ENCODE measurements at regions not wholly inside any gene's neighbourhood (a gene's known extent, or its start where the extent isn't known, plus 50 kb on each side); places are given as distances from the start of the nearest gene placed in this dataset.

DNA sequence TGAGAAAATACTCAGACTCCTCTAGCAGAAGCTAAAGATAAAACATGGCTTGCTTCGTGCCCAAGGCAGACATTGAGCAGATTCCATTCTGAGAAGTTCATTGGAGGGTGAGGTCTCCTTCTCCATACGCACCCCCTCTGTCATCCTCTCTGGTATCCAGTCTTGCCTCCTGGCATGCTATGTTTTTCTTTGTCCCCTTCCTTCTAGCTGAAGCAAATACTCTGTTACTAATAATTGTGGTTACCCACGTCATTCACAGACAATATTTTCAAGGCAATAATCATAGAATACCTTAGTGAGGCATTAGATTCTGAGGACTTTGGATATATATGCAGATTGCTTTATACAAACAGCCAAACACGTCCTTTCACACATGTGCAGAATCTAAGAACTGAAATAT lies 66.2 kb upstream of the KLF7 start:
- TF ChIP-seq NFIC (IDR thresholded peaks at IDR 0.05), result no peak
- no peak for TF ChIP-seq FOXM1 (IDR thresholded peaks at IDR 0.05; ENCODE audit: borderline replicate concordance, low read depth)
- no peak for TF ChIP-seq RAD21 (IDR thresholded peaks at IDR 0.05; ENCODE audit: low read depth)

DNA sequence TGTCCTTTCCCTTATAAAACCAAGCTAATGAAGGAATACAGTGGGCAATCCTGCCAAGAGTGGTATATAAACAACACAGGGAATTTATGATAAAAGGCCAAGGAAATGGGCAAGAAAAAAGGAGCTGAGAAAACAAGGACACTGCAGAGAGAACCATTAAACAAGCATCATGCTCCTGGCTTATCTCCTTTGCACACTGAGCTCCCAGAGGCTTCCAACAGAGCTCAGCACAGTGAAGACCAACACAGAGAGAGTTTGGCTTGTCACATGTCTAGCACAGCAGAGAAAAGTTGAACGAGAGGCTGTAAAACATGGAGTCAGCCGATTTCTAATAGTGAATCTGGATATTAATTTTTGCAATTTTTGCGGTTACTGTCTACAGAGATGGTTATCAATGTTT lies 68.0 kb upstream of the KLF7 start:
- TF ChIP-seq CEBPB (IDR thresholded peaks at IDR 0.05) (no peak), TEAD4 (IDR thresholded peaks at IDR 0.05) (no peak), TAF1 (IDR thresholded peaks at IDR 0.05; ENCODE audit: low read depth) (no peak), EGR1 (IDR thresholded peaks at IDR 0.05) (no peak)

DNA sequence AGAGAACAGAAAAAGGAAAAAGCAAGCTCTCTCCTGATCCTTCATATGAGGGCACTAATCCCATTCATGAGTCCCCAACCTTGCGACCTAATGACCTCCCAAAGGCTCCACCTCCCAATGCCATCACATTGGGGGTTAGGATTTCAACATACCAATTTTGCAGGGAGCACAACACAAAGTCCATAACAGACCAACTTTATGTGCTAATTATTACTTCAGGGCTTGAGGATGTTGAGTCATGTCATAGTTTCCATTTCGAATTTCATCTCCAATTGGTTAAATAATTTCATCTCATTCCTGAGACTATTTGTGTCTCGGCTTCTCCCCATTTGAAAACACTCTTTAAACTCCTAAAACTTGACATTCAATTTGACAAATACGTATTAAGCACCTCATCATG lies 69.9 kb upstream of the KLF7 start:
- TF ChIP-seq TCF12 (IDR thresholded peaks at IDR 0.05; ENCODE audit: low read depth) (no peak), CREB1 (IDR thresholded peaks at IDR 0.05; ENCODE audit: low read depth) (no peak), RAD21 (IDR thresholded peaks at IDR 0.05; ENCODE audit: low read depth) (no peak), ZBTB7A (IDR thresholded peaks at IDR 0.05; ENCODE audit: low read depth) (no peak), FOXM1 (IDR thresholded peaks at IDR 0.05; ENCODE audit: borderline replicate concordance, low read depth) (no peak), YY1 (IDR thresholded peaks at IDR 0.05; ENCODE audit: low read depth) (no peak), EP300 (IDR thresholded peaks at IDR 0.05; ENCODE audit: borderline replicate concordance) (no peak), CEBPB (IDR thresholded peaks at IDR 0.05) (no peak), NFIC (IDR thresholded peaks at IDR 0.05) (no peak), TEAD4 (IDR thresholded peaks at IDR 0.05) (no peak), TAF1 (IDR thresholded peaks at IDR 0.05; ENCODE audit: low read depth) (no peak)
- TF ChIP-seq, protein P1, sequence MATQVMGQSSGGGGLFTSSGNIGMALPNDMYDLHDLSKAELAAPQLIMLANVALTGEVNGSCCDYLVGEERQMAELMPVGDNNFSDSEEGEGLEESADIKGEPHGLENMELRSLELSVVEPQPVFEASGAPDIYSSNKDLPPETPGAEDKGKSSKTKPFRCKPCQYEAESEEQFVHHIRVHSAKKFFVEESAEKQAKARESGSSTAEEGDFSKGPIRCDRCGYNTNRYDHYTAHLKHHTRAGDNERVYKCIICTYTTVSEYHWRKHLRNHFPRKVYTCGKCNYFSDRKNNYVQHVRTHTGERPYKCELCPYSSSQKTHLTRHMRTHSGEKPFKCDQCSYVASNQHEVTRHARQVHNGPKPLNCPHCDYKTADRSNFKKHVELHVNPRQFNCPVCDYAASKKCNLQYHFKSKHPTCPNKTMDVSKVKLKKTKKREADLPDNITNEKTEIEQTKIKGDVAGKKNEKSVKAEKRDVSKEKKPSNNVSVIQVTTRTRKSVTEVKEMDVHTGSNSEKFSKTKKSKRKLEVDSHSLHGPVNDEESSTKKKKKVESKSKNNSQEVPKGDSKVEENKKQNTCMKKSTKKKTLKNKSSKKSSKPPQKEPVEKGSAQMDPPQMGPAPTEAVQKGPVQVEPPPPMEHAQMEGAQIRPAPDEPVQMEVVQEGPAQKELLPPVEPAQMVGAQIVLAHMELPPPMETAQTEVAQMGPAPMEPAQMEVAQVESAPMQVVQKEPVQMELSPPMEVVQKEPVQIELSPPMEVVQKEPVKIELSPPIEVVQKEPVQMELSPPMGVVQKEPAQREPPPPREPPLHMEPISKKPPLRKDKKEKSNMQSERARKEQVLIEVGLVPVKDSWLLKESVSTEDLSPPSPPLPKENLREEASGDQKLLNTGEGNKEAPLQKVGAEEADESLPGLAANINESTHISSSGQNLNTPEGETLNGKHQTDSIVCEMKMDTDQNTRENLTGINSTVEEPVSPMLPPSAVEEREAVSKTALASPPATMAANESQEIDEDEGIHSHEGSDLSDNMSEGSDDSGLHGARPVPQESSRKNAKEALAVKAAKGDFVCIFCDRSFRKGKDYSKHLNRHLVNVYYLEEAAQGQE (IDR thresholded peaks at IDR 0.05; ENCODE audit: low read depth), result no peak
- TF ChIP-seq, protein P2, sequence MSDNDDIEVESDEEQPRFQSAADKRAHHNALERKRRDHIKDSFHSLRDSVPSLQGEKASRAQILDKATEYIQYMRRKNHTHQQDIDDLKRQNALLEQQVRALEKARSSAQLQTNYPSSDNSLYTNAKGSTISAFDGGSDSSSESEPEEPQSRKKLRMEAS (IDR thresholded peaks at IDR 0.05), result no peak
- TF ChIP-seq, protein P3, sequence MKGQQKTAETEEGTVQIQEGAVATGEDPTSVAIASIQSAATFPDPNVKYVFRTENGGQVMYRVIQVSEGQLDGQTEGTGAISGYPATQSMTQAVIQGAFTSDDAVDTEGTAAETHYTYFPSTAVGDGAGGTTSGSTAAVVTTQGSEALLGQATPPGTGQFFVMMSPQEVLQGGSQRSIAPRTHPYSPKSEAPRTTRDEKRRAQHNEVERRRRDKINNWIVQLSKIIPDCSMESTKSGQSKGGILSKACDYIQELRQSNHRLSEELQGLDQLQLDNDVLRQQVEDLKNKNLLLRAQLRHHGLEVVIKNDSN (IDR thresholded peaks at IDR 0.05), result no peak

DNA sequence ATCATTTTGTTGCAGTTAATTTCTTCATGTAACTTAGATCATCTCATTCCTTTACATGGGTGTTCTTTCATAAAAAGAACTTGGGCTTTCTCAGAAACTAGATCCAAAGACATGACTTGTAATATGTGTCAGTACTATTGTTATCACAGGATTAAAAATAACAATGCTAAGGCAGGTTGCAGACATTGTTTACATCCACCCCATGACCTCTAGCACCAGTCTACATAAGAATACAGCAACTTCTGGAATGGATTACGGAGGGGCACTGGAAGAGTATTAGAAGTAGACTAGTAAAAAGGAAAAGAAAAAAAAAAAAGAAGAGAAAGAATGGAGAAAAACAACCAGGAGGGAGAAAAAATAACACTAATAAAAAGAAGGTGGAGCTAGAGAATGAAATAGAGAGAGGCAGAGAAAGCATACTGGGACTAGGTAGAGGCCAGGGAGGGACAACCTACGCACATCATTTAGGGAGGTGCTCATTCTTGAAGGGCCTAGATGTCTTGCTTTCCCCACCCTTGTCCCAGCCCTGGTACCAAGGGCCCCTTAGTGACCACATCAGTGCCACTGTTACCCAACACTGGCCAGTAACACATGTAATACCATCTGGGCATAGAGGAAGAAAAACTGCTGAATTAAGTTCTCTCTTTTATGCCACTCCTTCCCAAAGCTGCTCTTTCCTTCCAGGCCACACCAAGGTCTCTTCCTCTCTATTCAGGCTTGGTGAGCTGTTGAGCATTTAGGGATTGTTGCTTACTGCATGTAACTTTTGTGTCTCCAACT lies 70.6 kb upstream of the KLF7 start:
- TF ChIP-seq TEAD4 (IDR thresholded peaks at IDR 0.05) (no peak), CREB1 (IDR thresholded peaks at IDR 0.05; ENCODE audit: low read depth) (no peak), FOXM1 (IDR thresholded peaks at IDR 0.05; ENCODE audit: borderline replicate concordance, low read depth) (no peak)

DNA sequence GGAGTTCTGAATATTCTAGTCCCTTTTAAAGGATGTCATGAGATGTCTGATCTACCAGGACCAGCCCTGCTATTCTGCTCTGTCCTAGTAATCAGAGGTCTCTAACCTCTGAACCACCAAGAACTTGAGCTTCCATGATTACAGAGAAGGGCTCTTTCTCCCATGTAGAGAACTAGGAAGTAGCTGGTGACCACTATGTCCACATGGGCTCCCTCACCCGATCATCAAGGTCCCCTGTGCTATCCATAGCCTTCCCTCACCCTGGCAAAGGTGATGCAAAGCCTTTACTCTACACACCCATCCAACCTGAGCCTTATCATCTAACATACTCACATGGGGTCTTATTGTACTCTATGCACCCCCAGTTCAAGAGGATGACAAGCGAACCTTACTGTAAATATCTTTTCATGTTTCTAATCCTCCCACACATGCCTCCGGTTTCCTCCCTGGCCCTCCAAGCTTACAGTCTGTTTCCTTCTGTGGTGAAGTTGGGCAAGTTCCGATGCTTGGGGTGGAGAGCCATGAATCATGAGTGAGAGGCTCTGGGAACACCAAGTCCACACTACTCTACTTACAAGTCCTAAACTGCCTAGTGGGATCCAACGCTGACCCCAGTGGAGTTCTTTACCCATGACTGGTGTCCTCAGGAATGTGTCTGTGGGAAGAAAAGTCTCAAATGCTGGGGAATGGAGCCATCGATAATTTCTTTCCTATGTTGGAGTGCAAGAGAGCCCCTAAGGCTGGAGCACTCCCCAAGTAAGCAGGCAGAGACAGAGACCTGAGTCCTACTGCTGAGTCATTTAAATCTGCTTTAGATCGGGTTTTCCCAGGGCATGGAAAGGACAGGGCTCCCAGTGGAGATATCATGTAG lies 73.3 kb upstream of the KLF7 start:
- TF ChIP-seq YY1 (IDR thresholded peaks at IDR 0.05; ENCODE audit: low read depth), result no peak
- TF ChIP-seq RAD21 (IDR thresholded peaks at IDR 0.05; ENCODE audit: low read depth), result no peak
- no peak for TF ChIP-seq TEAD4 (IDR thresholded peaks at IDR 0.05)
- TF ChIP-seq CREB1 (IDR thresholded peaks at IDR 0.05; ENCODE audit: low read depth), result no peak
- TF ChIP-seq TAF1 (IDR thresholded peaks at IDR 0.05; ENCODE audit: low read depth), result no peak
- no peak for TF ChIP-seq ZBTB7A (IDR thresholded peaks at IDR 0.05; ENCODE audit: low read depth)
- TF ChIP-seq, protein P1 (IDR thresholded peaks at IDR 0.05; ENCODE audit: low read depth), result no peak
- TF ChIP-seq CEBPB (IDR thresholded peaks at IDR 0.05), result no peak
- TF ChIP-seq FOXM1 (IDR thresholded peaks at IDR 0.05; ENCODE audit: borderline replicate concordance, low read depth), result no peak
- TF ChIP-seq, protein P2 (IDR thresholded peaks at IDR 0.05), result no peak
- no peak for TF ChIP-seq EP300 (IDR thresholded peaks at IDR 0.05; ENCODE audit: borderline replicate concordance)
- TF ChIP-seq, protein P3 (IDR thresholded peaks at IDR 0.05), result no peak

Data from Ishikawa (cell line).